ENCODE measurements at regions not wholly inside any gene's neighbourhood (a gene's known extent, or its start where the extent isn't known, plus 50 kb on each side); places are given as distances from the start of the nearest gene placed in this dataset.

GRCh38 chr2:2577407-2577831 lies 246.3 kb upstream of the MYT1L start:
- H3K4me1 ChIP-seq (ENCODE audit: insufficient read depth, poor library complexity, severe bottlenecking) = no peaks in the 10 kb centered on the region
- TF ChIP-seq CTCF (IDR thresholded peaks at IDR 0.05; ENCODE audit: poor library complexity, severe bottlenecking) = no peak
- no peak overlapping the region for H3K27ac ChIP-seq (ENCODE audit: poor library complexity, severe bottlenecking)
- peaks cover 3% of the 10 kb centered on the region for H3K27me3 ChIP-seq (ENCODE audit: insufficient read depth, poor library complexity, severe bottlenecking)
- no peaks in the 10 kb centered on the region for H3K36me3 ChIP-seq (ENCODE audit: low read depth)
- H3K9me3 ChIP-seq (ENCODE audit: severe bottlenecking) = peaks cover 2% of the 10 kb centered on the region
- ATAC-seq (ENCODE audit: low read depth) (no peak), DNase-seq (ENCODE audit: low spot score) (no peak)
- no peak overlapping the region for H3K4me3 ChIP-seq (ENCODE audit: severe bottlenecking)

- ATAC-seq (ENCODE audit: low read depth) = no peak
- no peak for DNase-seq (ENCODE audit: low spot score)
- TF ChIP-seq CTCF (IDR thresholded peaks at IDR 0.05; ENCODE audit: poor library complexity, severe bottlenecking) = no peak
- Histone ChIP-seq H3K27me3 (ENCODE audit: insufficient read depth, poor library complexity, severe bottlenecking) (peaks cover 3% of the 10 kb centered on the region), H3K4me3 (ENCODE audit: severe bottlenecking) (no peak overlapping the region), H3K4me1 (ENCODE audit: insufficient read depth, poor library complexity, severe bottlenecking) (no peaks in the 10 kb centered on the region), H3K27ac (ENCODE audit: poor library complexity, severe bottlenecking) (no peak overlapping the region), H3K9me3 (ENCODE audit: severe bottlenecking) (peaks cover 2% of the 10 kb centered on the region), H3K36me3 (ENCODE audit: low read depth) (no peaks in the 10 kb centered on the region)
These were observed 244.9 kb upstream of the MYT1L start for GRCh38 chr2:2575870-2576386.

GRCh38 chr2:2575181-2575577 lies 244.1 kb upstream of the MYT1L start:
- DNase-seq (ENCODE audit: low spot score) = no peak
- no peak for ATAC-seq (ENCODE audit: low read depth)
- no peaks in the 10 kb centered on the region for H3K4me1 ChIP-seq (ENCODE audit: insufficient read depth, poor library complexity, severe bottlenecking)
- TF ChIP-seq CTCF (IDR thresholded peaks at IDR 0.05; ENCODE audit: poor library complexity, severe bottlenecking) = no peak
- H3K27me3 ChIP-seq (ENCODE audit: insufficient read depth, poor library complexity, severe bottlenecking) = peaks cover 3% of the 10 kb centered on the region
- no peak overlapping the region for H3K4me3 ChIP-seq (ENCODE audit: severe bottlenecking)
- peaks cover 2% of the 10 kb centered on the region for H3K9me3 ChIP-seq (ENCODE audit: severe bottlenecking)
- H3K27ac ChIP-seq (ENCODE audit: poor library complexity, severe bottlenecking) = no peak overlapping the region
- H3K36me3 ChIP-seq (ENCODE audit: low read depth) = no peaks in the 10 kb centered on the region

GRCh38 chr2:2574401-2575180 lies 243.5 kb upstream of the MYT1L start:
- H3K36me3 ChIP-seq (ENCODE audit: low read depth) = no peaks in the 10 kb centered on the region
- no peaks in the 10 kb centered on the region for H3K4me1 ChIP-seq (ENCODE audit: insufficient read depth, poor library complexity, severe bottlenecking)
- no peak overlapping the region for H3K4me3 ChIP-seq (ENCODE audit: severe bottlenecking)
- DNase-seq (ENCODE audit: low spot score) (no peak), ATAC-seq (ENCODE audit: low read depth) (no peak)
- H3K27ac ChIP-seq (ENCODE audit: poor library complexity, severe bottlenecking) = no peak overlapping the region
- H3K27me3 ChIP-seq (ENCODE audit: insufficient read depth, poor library complexity, severe bottlenecking) = peaks cover 3% of the 10 kb centered on the region
- no peak for TF ChIP-seq CTCF (IDR thresholded peaks at IDR 0.05; ENCODE audit: poor library complexity, severe bottlenecking)
- H3K9me3 ChIP-seq (ENCODE audit: severe bottlenecking) = peaks cover 2% of the 10 kb centered on the region

Measured in RWPE2 (cell line).